Thoracic aorta (tissue), 2 donors: ENCODE measurements at regions not wholly inside any gene's neighbourhood (a gene's known extent, or its start where the extent isn't known, plus 50 kb on each side); places are given as distances from the start of the nearest gene placed in this dataset.

Experiments used
- ATAC-seq: fragments of 150-250 bp; one replicate; pipeline ENCODE4 v1.8.0; 2017; ENCODE audit warnings: low read depth; ENCODE audit not compliant: insufficient number of reproducible peaks, low FRiP score
- DNase-seq: peaks from one replicate; pipeline ENCODE4 v3.0.0-alpha.2; 2020; ENCODE audit warnings: low spot score
- H3K27ac ChIP-seq, 2 donors: fragments of 200-600 bp; sonication (generic); 1 replicate in 1 of 2; 2 replicates in 1 of 2; pipeline ENCODE4 v1.5.1; 2016; ENCODE audit warnings: mild to moderate bottlenecking in 2 of 2, moderate library complexity in 2 of 2
- H3K27me3 ChIP-seq: fragments of 200-600 bp; sonication (generic); replicated peaks from 2 replicates; pipeline ENCODE4 v1.6.0; 2016; ENCODE audit warnings: mild to moderate bottlenecking; ENCODE audit not compliant: insufficient read depth
- H3K36me3 ChIP-seq: fragments of 200-600 bp; sonication (generic); one replicate; pipeline ENCODE4 v1.5.1; 2016
- H3K4me1 ChIP-seq, 2 donors: fragments of 200-600 bp; sonication (generic); 1 replicate in 1 of 2; 2 replicates in 1 of 2; pipeline versions ENCODE4 v1.5.1 to v1.6.0; 2016; ENCODE audit warnings: low read depth in 2 of 2, mild to moderate bottlenecking in 1 of 2; ENCODE audit not compliant: control insufficient read depth in 1 of 2
- H3K4me3 ChIP-seq: fragments of 200-600 bp; sonication (generic); 2 replicates; pipeline ENCODE4 v1.5.1; 2016; ENCODE audit warnings: mild to moderate bottlenecking
- H3K9me3 ChIP-seq: fragments of 200-600 bp; sonication (generic); 2 replicates; pipeline ENCODE4 v1.5.1; 2016
- CTCF ChIP-seq: fragments of 200-600 bp; sonication (generic); IDR thresholded peaks from one replicate; pipeline ENCODE4 v1.5.1; 2019; ENCODE audit warnings: antibody characterized with exemption

GRCh38 chr22:22125579-22126468 lies 118.8 kb upstream of the VPREB1 start:
- H3K27ac ChIP-seq = no peak overlapping the region
- no peaks in the 10 kb centered on the region for H3K9me3 ChIP-seq
- H3K36me3 ChIP-seq = no peaks in the 10 kb centered on the region
- TF ChIP-seq CTCF = no peak
- DNase-seq = no peak
- no peaks in the 10 kb centered on the region for H3K4me1 ChIP-seq
- no peak overlapping the region for H3K4me3 ChIP-seq
- no peak for ATAC-seq
- H3K27me3 ChIP-seq = no peaks in the 10 kb centered on the region

GRCh38 chr22:22125028-22125578 lies 119.5 kb upstream of the VPREB1 start:
- Histone ChIP-seq H3K4me3 (no peak overlapping the region), H3K27ac (no peak overlapping the region), H3K27me3 (no peaks in the 10 kb centered on the region), H3K4me1 (no peaks in the 10 kb centered on the region), H3K9me3 (no peaks in the 10 kb centered on the region), H3K36me3 (no peaks in the 10 kb centered on the region)
- TF ChIP-seq CTCF = no peak
- DNase-seq (no peak), ATAC-seq (no peak)

GRCh38 chr22:22124374-22124773 lies 120.2 kb upstream of the VPREB1 start:
- Histone ChIP-seq H3K4me3 (no peak overlapping the region), H3K36me3 (no peaks in the 10 kb centered on the region), H3K9me3 (no peaks in the 10 kb centered on the region), H3K27me3 (no peaks in the 10 kb centered on the region), H3K27ac (no peak overlapping the region), H3K4me1 (no peaks in the 10 kb centered on the region)
- TF ChIP-seq CTCF = no peak
- DNase-seq (no peak), ATAC-seq (no peak)

GRCh38 chr22:22123960-22124278 lies 120.7 kb upstream of the VPREB1 start:
- no peak for ATAC-seq
- no peaks in the 10 kb centered on the region for H3K9me3 ChIP-seq
- TF ChIP-seq CTCF = no peak

GRCh38 chr22:22123118-22123959 lies 121.2 kb upstream of the VPREB1 start:
- Histone ChIP-seq H3K9me3 (no peaks in the 10 kb centered on the region), H3K4me3 (no peak overlapping the region), H3K27ac (no peak overlapping the region), H3K36me3 (no peaks in the 10 kb centered on the region), H3K4me1 (no peaks in the 10 kb centered on the region), H3K27me3 (no peaks in the 10 kb centered on the region)
- no peak for DNase-seq
- ATAC-seq = no peak
- no peak for TF ChIP-seq CTCF

More at GRCh38 chr22:22123960-22124278, 120.7 kb upstream of the VPREB1 start:
- H3K27me3 ChIP-seq = no peaks in the 10 kb centered on the region
- H3K36me3 ChIP-seq = no peaks in the 10 kb centered on the region
- no peaks in the 10 kb centered on the region for H3K4me1 ChIP-seq
- H3K4me3 ChIP-seq = no peak overlapping the region
- no peak for DNase-seq
- H3K27ac ChIP-seq = no peak overlapping the region
